ENCODE measurements at regions not wholly inside any gene's neighbourhood (a gene's known extent, or its start where the extent isn't known, plus 50 kb on each side); places are given as distances from the start of the nearest gene placed in this dataset.
"Not testable (repeated sequence)": the region's sequence is repeated elsewhere in the genome, so short reads cannot be mapped to it uniquely, and the experiment has no call there.

DNA sequence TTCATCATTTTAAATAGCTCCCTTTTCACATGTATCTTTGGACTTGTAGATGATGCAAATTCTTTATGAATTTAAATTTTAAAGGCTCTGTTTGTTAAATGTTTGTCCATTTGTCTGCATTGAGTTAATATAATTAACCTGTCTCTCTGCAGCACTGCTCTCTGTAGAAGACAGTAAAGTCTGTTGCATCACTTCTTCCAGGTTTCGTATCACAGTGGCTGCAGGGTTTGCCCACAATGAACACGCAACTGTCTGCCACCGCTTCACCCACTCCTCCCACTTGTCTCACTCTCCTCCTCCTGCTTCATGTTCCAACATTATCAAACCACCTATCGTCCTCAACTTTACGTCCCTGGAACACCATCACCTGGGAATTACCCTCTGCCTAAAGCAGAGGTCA, 231.3 kb upstream of the SLC30A5 start:
- no peak overlapping the region for H3K4me3 ChIP-seq
- TF ChIP-seq, protein P1, sequence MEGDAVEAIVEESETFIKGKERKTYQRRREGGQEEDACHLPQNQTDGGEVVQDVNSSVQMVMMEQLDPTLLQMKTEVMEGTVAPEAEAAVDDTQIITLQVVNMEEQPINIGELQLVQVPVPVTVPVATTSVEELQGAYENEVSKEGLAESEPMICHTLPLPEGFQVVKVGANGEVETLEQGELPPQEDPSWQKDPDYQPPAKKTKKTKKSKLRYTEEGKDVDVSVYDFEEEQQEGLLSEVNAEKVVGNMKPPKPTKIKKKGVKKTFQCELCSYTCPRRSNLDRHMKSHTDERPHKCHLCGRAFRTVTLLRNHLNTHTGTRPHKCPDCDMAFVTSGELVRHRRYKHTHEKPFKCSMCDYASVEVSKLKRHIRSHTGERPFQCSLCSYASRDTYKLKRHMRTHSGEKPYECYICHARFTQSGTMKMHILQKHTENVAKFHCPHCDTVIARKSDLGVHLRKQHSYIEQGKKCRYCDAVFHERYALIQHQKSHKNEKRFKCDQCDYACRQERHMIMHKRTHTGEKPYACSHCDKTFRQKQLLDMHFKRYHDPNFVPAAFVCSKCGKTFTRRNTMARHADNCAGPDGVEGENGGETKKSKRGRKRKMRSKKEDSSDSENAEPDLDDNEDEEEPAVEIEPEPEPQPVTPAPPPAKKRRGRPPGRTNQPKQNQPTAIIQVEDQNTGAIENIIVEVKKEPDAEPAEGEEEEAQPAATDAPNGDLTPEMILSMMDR (IDR thresholded peaks at IDR 0.05; ENCODE audit: low read depth, low read length): no peak
- H3K4me1 ChIP-seq (ENCODE audit: low read depth): no peaks in the 10 kb centered on the region
- no peak overlapping the region for H3K27ac ChIP-seq
- H3K36me3 ChIP-seq: no peaks in the 10 kb centered on the region
- no peaks in the 10 kb centered on the region for H3K27me3 ChIP-seq
- no peak for DNase-seq (ENCODE audit: low read depth in 1 of 2, low spot score in 1 of 2)
- no peaks in the 10 kb centered on the region for H3K9me3 ChIP-seq (ENCODE audit: low read depth)

DNA sequence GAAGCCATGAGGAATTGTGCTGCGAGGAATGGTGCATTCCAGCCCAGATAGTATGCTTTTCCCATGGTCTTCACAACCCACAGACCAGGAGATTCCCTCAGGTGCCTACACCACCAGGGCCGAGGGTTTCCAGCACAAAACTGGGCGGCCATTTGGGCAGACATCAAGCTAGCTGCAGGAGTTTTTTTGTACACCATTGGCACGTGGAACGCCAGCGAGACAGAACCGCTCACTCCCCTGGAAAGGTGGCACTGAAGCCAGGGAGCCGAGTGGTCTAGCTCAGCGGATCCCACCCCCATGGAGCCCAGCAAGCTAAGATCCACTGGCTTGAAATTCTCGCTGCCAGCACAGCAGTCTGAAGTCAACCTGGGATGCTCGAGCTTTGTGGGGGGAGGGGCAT, 228.6 kb upstream of the SLC30A5 start:
- H3K4me3 ChIP-seq; DNase-seq (ENCODE audit: low read depth in 1 of 2, low spot score in 1 of 2); H3K4me1 ChIP-seq (ENCODE audit: low read depth); H3K36me3 ChIP-seq; H3K9me3 ChIP-seq (ENCODE audit: low read depth); H3K27ac ChIP-seq; H3K27me3 ChIP-seq: not testable (repeated sequence)

DNA sequence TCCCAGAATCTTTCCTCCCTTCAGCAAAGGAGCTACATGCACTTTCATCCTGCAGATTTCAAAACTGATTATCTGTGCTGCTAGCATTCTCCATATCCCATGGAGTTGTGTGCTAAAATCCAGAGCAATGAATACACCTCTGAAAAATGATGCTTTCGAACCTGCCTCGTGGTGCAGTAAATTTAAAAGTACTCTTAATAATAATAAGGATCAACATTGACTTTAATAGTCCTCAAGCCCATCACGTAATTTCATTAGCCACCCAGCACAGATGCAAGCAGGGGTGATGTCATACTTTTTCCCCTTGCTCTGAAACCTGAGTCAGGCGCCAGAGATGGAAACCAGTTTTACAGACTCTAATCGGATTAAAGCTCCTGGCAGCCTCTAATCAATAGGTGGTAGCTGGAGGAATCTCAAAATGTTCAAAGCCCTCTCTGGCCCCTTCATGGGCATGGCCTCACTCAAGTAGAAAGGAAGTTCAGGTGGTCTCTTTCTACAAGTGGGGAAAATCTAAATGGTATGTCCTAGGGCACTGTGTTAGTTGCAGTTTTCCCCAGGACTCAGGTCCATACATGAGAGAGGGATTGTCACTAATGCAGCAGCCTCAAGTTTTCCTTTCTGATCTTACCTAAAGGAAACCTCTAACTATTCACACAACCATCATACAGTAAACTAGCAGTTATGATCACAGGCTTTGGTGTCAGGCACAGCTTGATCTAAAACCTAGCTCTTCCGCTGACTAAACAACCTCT, 221.6 kb upstream of the SLC30A5 start:
- Histone ChIP-seq H3K4me3 (no peak overlapping the region), H3K27me3 (no peaks in the 10 kb centered on the region), H3K36me3 (no peaks in the 10 kb centered on the region), H3K9me3 (ENCODE audit: low read depth) (no peaks in the 10 kb centered on the region), H3K27ac (no peak overlapping the region), H3K4me1 (ENCODE audit: low read depth) (no peaks in the 10 kb centered on the region)
- peak in 1 of 2 donors; percentile 6 for DNase-seq (ENCODE audit: low read depth in 1 of 2, low spot score in 1 of 2)
- TF ChIP-seq, protein P1 (IDR thresholded peaks at IDR 0.05; ENCODE audit: low read depth, low read length): no peak

DNA sequence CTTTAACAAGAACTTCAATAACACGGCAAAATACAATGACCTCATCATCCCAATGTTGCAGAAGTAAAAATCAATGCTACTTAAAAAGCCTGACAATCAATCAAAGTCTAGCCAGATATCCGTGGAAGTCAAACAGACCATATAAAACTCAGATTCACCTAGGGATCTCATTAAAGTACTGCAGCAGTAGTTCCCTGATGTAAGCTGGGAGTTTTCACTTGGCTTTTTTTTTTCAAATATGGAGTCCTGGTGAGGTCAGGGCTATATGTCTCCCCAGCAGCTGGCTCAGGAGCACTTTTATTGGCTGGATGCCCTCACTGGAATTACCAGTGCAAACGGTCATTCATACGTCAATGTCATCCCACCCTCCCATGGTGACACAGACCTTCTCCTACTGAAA, 220.6 kb upstream of the SLC30A5 start:
- Histone ChIP-seq H3K27me3 (no peaks in the 10 kb centered on the region), H3K9me3 (ENCODE audit: low read depth) (no peaks in the 10 kb centered on the region), H3K4me3 (no peak overlapping the region), H3K36me3 (no peaks in the 10 kb centered on the region), H3K27ac (no peak overlapping the region), H3K4me1 (ENCODE audit: low read depth) (no peaks in the 10 kb centered on the region)
- TF ChIP-seq, protein P1 (IDR thresholded peaks at IDR 0.05; ENCODE audit: low read depth, low read length): no peak
- no peak for DNase-seq (ENCODE audit: low read depth in 1 of 2, low spot score in 1 of 2)

DNA sequence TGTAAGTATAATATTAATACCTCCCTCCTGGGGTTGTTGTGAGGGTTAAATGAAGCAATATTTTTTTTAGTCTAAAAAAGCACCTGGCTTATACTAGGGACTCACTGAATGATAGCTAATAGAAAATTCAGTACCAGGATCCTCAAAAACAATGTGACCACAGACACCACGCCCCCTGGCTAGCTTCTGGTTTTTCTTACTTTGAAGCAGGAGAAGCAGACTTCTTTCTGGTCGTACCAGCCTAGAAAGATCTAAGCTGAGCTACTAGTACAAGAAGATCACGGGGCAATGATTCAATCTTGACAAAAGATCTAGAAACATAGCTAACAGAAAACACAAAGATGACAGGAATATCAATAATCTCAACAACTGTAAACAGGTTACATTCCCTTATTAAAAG, 218.5 kb upstream of the SLC30A5 start:
- Histone ChIP-seq H3K36me3 (no peaks in the 10 kb centered on the region), H3K27me3 (no peaks in the 10 kb centered on the region), H3K9me3 (ENCODE audit: low read depth) (no peaks in the 10 kb centered on the region), H3K4me1 (ENCODE audit: low read depth) (no peaks in the 10 kb centered on the region), H3K27ac (no peak overlapping the region), H3K4me3 (no peak overlapping the region)
- TF ChIP-seq, protein P1 (IDR thresholded peaks at IDR 0.05; ENCODE audit: low read depth, low read length): no peak
- no peak for DNase-seq (ENCODE audit: low read depth in 1 of 2, low spot score in 1 of 2)

DNA sequence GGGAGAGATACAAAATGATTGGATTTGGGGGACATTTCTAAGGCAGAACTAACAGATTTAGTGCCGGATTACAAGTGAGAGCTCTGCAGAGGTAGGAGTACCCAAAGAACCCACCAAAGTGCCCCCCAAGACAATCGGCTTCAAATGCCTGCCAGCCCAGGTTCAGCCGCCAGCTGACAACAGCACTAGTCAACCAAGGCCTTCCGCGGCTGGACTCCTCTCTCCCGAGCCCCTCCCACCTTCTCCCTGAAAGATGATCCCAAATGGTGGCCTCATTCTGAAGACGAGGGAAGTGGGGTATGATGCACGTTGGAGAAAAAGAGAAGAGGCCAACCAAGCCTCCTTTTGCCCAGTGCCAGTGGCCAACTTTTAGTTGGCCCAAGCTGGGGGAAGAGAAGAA, 210.4 kb upstream of the SLC30A5 start:
- no peak overlapping the region for H3K27ac ChIP-seq
- no peaks in the 10 kb centered on the region for H3K36me3 ChIP-seq
- H3K4me1 ChIP-seq (ENCODE audit: low read depth): no peaks in the 10 kb centered on the region
- H3K27me3 ChIP-seq: no peaks in the 10 kb centered on the region
- TF ChIP-seq, protein P1 (IDR thresholded peaks at IDR 0.05; ENCODE audit: low read depth, low read length): no peak
- no peak overlapping the region for H3K4me3 ChIP-seq
- no peak for DNase-seq (ENCODE audit: low read depth in 1 of 2, low spot score in 1 of 2)
- no peaks in the 10 kb centered on the region for H3K9me3 ChIP-seq (ENCODE audit: low read depth)

Data from cardiac muscle cell (in vitro differentiated cells and primary cell).